ENCODE measurements at regions not wholly inside any gene's neighbourhood (a gene's known extent, or its start where the extent isn't known, plus 50 kb on each side); places are given as distances from the start of the nearest gene placed in this dataset.

GRCh38 chr21:32920474-32920873 lies 105.3 kb upstream of the OLIG2 start (continued):
- TF ChIP-seq USF2 (IDR thresholded peaks at IDR 0.05; ENCODE audit: low read length) (no peak), JUN (IDR thresholded peaks at IDR 0.05; ENCODE audit: low read depth, low read length) (no peak), KDM1A (IDR thresholded peaks at IDR 0.05; ENCODE audit: borderline replicate concordance, low read length) (no peak), SP4 (IDR thresholded peaks at IDR 0.05; ENCODE audit: low read length) (no peak), KDM4A (IDR thresholded peaks at IDR 0.05; ENCODE audit: low read depth, low read length, severe bottlenecking) (no peak), E2F6 (IDR thresholded peaks at IDR 0.05) (no peak)
